SK-N-SH (cell line): ENCODE measurements at regions not wholly inside any gene's neighbourhood (a gene's known extent, or its start where the extent isn't known, plus 50 kb on each side); places are given as distances from the start of the nearest gene placed in this dataset.

Experiments used
- CTCF ChIA-PET: fragments of 300-600, 350-600 bp; formaldehyde crosslinking; extraction: SDS; loops from one replicate; lab custom pipeline; 2021; lab: Yijun Ruan, JAX
- POLR2A ChIA-PET: fragments of 350-600 bp; sonication (Branson Sonifier 250); formaldehyde crosslinking; extraction: SDS; loops from one replicate; lab custom pipeline; 2020; ENCODE audit warnings: antibody characterized with exemption, inconsistent platforms; lab: Yijun Ruan, JAX
- DNase-seq: peaks from one replicate; pipeline ENCODE4 v3.0.0; 2012
- H2AFZ ChIP-seq: fragments of 200-600 bp; sonication (generic); 2 replicates; pipeline ENCODE4 v1.8.1; 2016; ENCODE audit warnings: antibody characterized with exemption, mild to moderate bottlenecking, low read depth
- H3F3A ChIP-seq: fragments of 200-600 bp; sonication (generic); replicated peaks from 2 replicates; pipeline ENCODE3; 2016; ENCODE audit warnings: antibody characterized with exemption, mild to moderate bottlenecking; ENCODE audit not compliant: insufficient read depth
- H3K27ac ChIP-seq, 2 experiments: fragments of 200-500 bp in 1 of 2; fragments of 200-600 bp in 1 of 2; sonication (Bioruptor generic) in 1 of 2; sonication (generic), shearing (Covaris generic) in 1 of 2; 2 replicates each; pipeline versions ENCODE4 v1.5.1 to v1.6.1; 2014 to 2016; ENCODE audit warnings: low read depth in 2 of 2, inconsistent platforms in 1 of 2, low read length in 1 of 2, mild to moderate bottlenecking in 1 of 2, mixed read lengths in 1 of 2
- H3K27me3 ChIP-seq: fragments of 200-600 bp; sonication (generic), shearing (Covaris generic); 2 replicates; pipeline ENCODE4 v1.6.1; 2016; ENCODE audit warnings: mixed run types; ENCODE audit not compliant: insufficient read depth
- H3K36me3 ChIP-seq, 2 experiments: fragments of 200-500 bp in 1 of 2; fragments of 200-600 bp in 1 of 2; sonication (Bioruptor generic) in 1 of 2; sonication (generic) in 1 of 2; replicated peaks in 1 of 2; 2 replicates each; pipeline versions ENCODE3 to v1.5.1; 2014 to 2016; ENCODE audit warnings: low read length in 1 of 2, mild to moderate bottlenecking in 1 of 2; ENCODE audit not compliant: insufficient read depth in 2 of 2, control insufficient read depth in 1 of 2
- H3K4me1 ChIP-seq, 2 experiments: fragments of 200-500 bp in 1 of 2; fragments of 200-600 bp in 1 of 2; sonication (Bioruptor generic) in 1 of 2; sonication (generic), shearing (Covaris generic) in 1 of 2; 2 replicates each; pipeline versions ENCODE4 v1.5.1 to v1.6.1; 2014 to 2016; ENCODE audit warnings: low read depth in 1 of 2, low read length in 1 of 2, mixed run types in 1 of 2; ENCODE audit not compliant: insufficient read depth in 2 of 2, control insufficient read depth in 1 of 2
- H3K4me2 ChIP-seq: fragments of 200-600 bp; sonication (generic), shearing (Covaris generic); 2 replicates; pipeline ENCODE4 v1.6.1; 2017; ENCODE audit warnings: mixed run types
- H3K4me3 ChIP-seq, 2 experiments: fragments of 200-500 bp in 1 of 2; fragments of 200-600 bp in 1 of 2; sonication (Bioruptor generic) in 1 of 2; sonication (generic), shearing (Covaris generic) in 1 of 2; 2 replicates each; pipeline versions ENCODE4 v1.5.1 to v1.8.1; 2014 to 2016; ENCODE audit warnings: low read depth in 2 of 2, inconsistent platforms in 1 of 2, low read length in 1 of 2, mild to moderate bottlenecking in 1 of 2, mixed read lengths in 1 of 2, moderate library complexity in 1 of 2
- H3K79me2 ChIP-seq: fragments of 200-600 bp; sonication (generic); 2 replicates; pipeline ENCODE4 v1.8.1; 2017; ENCODE audit warnings: mild to moderate bottlenecking; ENCODE audit not compliant: insufficient read depth
- H3K9ac ChIP-seq: fragments of 200-600 bp; sonication (generic); 2 replicates; pipeline ENCODE4 v1.6.1; 2017; ENCODE audit warnings: mixed run types
- H3K9me2 ChIP-seq: fragments of 200-600 bp; sonication (generic); 2 replicates; pipeline ENCODE4 v1.6.1; 2017; ENCODE audit warnings: mixed run types
- H3K9me3 ChIP-seq: fragments of 200-600 bp; sonication (generic); 2 replicates; pipeline ENCODE4 v1.6.1; 2017; ENCODE audit warnings: mixed run types, mild to moderate bottlenecking, moderate library complexity
- H4K20me1 ChIP-seq: fragments of 200-600 bp; sonication (generic); 2 replicates; pipeline ENCODE4 v1.6.1; 2017; ENCODE audit warnings: mild to moderate bottlenecking, mixed run types; ENCODE audit not compliant: insufficient read depth
- CHD2 ChIP-seq: fragments of 150-350 bp; IDR thresholded peaks from 2 replicates; pipeline ENCODE4 v1.6.1; 2018; ENCODE audit warnings: low read length; ENCODE audit not compliant: partially characterized antibody
- FOSL2 ChIP-seq: IDR thresholded peaks from 2 replicates; pipeline ENCODE4 v1.4.0; 2012; ENCODE audit warnings: low read depth, mild to moderate bottlenecking, moderate library complexity, borderline replicate concordance
- IRF3 ChIP-seq: fragments of 150-350 bp; IDR thresholded peaks from 2 replicates; pipeline ENCODE4 v1.6.1; 2016; ENCODE audit warnings: mild to moderate bottlenecking, low read depth, low read length
- JUND ChIP-seq: IDR thresholded peaks from 2 replicates; pipeline ENCODE4 v1.4.0; 2012
- NFIC ChIP-seq: IDR thresholded peaks from 2 replicates; pipeline ENCODE4 v1.4.0; 2012; ENCODE audit warnings: borderline replicate concordance
- NRF1 ChIP-seq: IDR thresholded peaks from 2 replicates; pipeline ENCODE4 v1.6.1; 2012; ENCODE audit warnings: low read depth, mild to moderate bottlenecking, low read length
- PBX3 ChIP-seq: IDR thresholded peaks from 2 replicates; pipeline ENCODE4; 2012
- RAD21 ChIP-seq: IDR thresholded peaks from 2 replicates; pipeline ENCODE4 v1.6.1; 2012; ENCODE audit warnings: mild to moderate bottlenecking, low read length
- RFX5 ChIP-seq: IDR thresholded peaks from 2 replicates; pipeline ENCODE4 v1.6.1; 2012; ENCODE audit warnings: mild to moderate bottlenecking, improper control_type of control experiment, low read length
- SIN3A ChIP-seq: IDR thresholded peaks from 2 replicates; pipeline ENCODE4 v1.6.1; 2012; ENCODE audit warnings: low read depth, mild to moderate bottlenecking, low read length, moderate library complexity, borderline replicate concordance
- SMC3 ChIP-seq: IDR thresholded peaks from 2 replicates; pipeline ENCODE4 v1.6.1; 2012; ENCODE audit warnings: low read depth, low read length, improper control_type of control experiment
- TCF12 ChIP-seq: IDR thresholded peaks from 2 replicates; pipeline ENCODE4 v1.4.0; 2012
- USF1 ChIP-seq: IDR thresholded peaks from 2 replicates; pipeline ENCODE4 v1.4.0; 2012; ENCODE audit warnings: low read depth, borderline replicate concordance
- USF2 ChIP-seq: fragments of 150-350 bp; IDR thresholded peaks from 2 replicates; pipeline ENCODE4 v1.6.1; 2017; ENCODE audit warnings: antibody characterized with exemption, low read length, low read depth, borderline replicate concordance
- ZBTB33 ChIP-seq: IDR thresholded peaks from 2 replicates; pipeline ENCODE4 v1.4.0; 2012; ENCODE audit warnings: low read depth, borderline replicate concordance
- WGBS: methylation state at CpG from one replicate; pipeline ENCODE4 v1.1.6; 2017; ENCODE audit warnings: low lambda C conversion rate; 5-methylcytosine and 5-hydroxymethylcytosine counted together
- TF ChIP-seq, protein P1 (sequence below): IDR thresholded peaks from 2 replicates; pipeline ENCODE4 v1.4.0; 2012; ENCODE audit warnings: low read depth

GRCh38 chr17:79280866-79281572 is 206.4 kb downstream of the ENGASE start:
- Histone ChIP-seq H3K4me3 (no peak overlapping the region), H3K9me3 (no peaks in the 10 kb centered on the region), H3K79me2 (no peaks in the 10 kb centered on the region), H4K20me1 (no peaks in the 10 kb centered on the region), H3K4me1 (no peaks in the 10 kb centered on the region; a peak in 1 of 4 replicates), H2AFZ (no peak overlapping the region), H3K9ac (no peak overlapping the region), H3K27me3 (no peaks in the 10 kb centered on the region), H3K27ac (no peak overlapping the region), H3K9me2 (no peaks in the 10 kb centered on the region), H3F3A (no peaks in the 10 kb centered on the region), H3K36me3 (no peaks in the 10 kb centered on the region), H3K4me2 (no peak overlapping the region)
- ChIA-PET CTCF (interaction anchor here (1.0 to 13.3 kb wide), 4 partner anchors 25 to 121 kb away, joined by 3 to 149 read pairs (median 6); no protein-coding TSS in a partner anchor), POLR2A (interaction anchor here (0.6 to 0.7 kb wide), 2 partner anchors 33 to 73 kb away, joined by 3 read pairs; no protein-coding TSS in a partner anchor)
- TF ChIP-seq ZBTB33 (no peak), PBX3 (no peak), NFIC (no peak), CHD2 (no peak), RFX5 (no peak), NRF1 (no peak), USF1 (no peak), TCF12 (no peak), SIN3A (no peak), JUND (no peak), USF2 (no peak), IRF3 (no peak), SMC3 (no peak), FOSL2 (no peak), RAD21 (no peak)
- TF ChIP-seq, protein P1, sequence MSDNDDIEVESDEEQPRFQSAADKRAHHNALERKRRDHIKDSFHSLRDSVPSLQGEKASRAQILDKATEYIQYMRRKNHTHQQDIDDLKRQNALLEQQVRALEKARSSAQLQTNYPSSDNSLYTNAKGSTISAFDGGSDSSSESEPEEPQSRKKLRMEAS, result no peak
- no peak for DNase-seq
- 57% methylated on average over 13 of the region's 13 CpGs for WGBS
